ENCODE measurements at regions not wholly inside any gene's neighbourhood (a gene's known extent, or its start where the extent isn't known, plus 50 kb on each side); places are given as distances from the start of the nearest gene placed in this dataset.

DNA sequence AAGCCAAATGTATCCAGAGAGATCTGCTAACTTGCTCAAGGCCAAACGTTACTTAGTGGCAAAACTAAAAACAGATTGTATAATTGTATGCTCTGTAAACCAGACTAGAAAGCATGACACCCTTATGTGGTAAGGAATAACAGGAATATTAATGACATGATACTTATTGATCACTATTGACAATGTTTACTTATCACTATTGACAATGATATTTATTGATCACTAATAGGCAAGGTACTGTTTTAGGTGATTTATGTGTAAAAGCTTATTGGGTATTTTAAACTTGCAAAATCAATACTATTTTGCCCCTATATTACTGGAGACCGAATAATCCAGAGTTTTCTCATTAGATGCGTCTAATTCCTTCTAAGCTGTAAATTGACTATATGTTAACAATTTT lies 985.1 kb downstream of the CDH11 start:
- TF ChIP-seq, protein P1, sequence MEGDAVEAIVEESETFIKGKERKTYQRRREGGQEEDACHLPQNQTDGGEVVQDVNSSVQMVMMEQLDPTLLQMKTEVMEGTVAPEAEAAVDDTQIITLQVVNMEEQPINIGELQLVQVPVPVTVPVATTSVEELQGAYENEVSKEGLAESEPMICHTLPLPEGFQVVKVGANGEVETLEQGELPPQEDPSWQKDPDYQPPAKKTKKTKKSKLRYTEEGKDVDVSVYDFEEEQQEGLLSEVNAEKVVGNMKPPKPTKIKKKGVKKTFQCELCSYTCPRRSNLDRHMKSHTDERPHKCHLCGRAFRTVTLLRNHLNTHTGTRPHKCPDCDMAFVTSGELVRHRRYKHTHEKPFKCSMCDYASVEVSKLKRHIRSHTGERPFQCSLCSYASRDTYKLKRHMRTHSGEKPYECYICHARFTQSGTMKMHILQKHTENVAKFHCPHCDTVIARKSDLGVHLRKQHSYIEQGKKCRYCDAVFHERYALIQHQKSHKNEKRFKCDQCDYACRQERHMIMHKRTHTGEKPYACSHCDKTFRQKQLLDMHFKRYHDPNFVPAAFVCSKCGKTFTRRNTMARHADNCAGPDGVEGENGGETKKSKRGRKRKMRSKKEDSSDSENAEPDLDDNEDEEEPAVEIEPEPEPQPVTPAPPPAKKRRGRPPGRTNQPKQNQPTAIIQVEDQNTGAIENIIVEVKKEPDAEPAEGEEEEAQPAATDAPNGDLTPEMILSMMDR (IDR thresholded peaks at IDR 0.05), result no peak
- H3K27me3 Mint-ChIP-seq (ENCODE audit: insufficient read depth), result peaks cover 2% of the 10 kb centered on the region; the same call in 1 of the 2 replicates

DNA sequence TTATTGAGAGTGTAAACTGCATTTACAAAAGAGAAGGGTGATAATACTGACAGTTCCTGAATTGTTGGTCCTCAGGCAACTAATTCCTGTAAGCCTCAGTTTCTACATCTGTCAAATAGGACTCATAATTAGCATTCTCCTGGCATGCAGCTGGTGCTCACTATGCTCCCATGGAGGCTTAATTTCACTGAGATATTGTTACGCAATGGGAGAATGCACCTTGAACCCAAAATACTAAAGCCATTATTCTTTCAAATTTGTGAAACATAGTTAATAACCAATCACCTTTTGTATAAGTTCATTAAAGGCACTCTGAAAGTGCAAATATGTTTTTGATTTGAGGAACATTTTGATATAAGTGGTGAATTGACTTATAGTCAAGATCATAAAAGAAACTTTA lies 985.5 kb downstream of the CDH11 start:
- no peaks in the 10 kb centered on the region for H3K4me1 Mint-ChIP-seq (ENCODE audit: low read depth)

More for the DNA sequence above, 985.1 kb downstream of the CDH11 start:
- no peak for DNase-seq
- no peak overlapping the region for H3K4me3 Mint-ChIP-seq
- no peaks in the 10 kb centered on the region for H3K36me3 Mint-ChIP-seq (ENCODE audit: low read depth)
- no peaks in the 10 kb centered on the region for H3K4me1 Mint-ChIP-seq (ENCODE audit: low read depth)
- H3K9me3 Mint-ChIP-seq, result no peaks in the 10 kb centered on the region
- H3K27ac Mint-ChIP-seq, result no peak overlapping the region

DNA sequence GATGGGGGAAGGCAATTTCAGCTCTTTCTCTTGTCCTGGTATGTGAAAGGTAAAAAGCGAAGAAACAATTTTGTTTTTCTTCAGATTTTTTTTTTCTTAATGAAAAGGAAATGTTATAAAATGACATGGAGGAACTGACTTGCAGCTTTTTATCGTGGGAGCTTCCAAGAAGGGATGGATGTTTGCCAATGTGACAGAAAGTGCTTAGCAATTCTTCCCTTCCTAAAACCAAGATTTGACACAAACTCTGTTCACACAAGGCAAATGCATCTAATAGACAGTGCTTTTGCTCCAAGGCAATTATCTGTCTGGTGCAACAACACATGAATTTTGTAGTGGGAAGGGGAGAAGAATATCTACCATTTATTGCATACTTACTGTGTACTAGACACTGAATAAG lies 988.5 kb downstream of the CDH11 start:
- TF ChIP-seq, protein P1 (IDR thresholded peaks at IDR 0.05), result no peak
- no peaks in the 10 kb centered on the region for H3K36me3 Mint-ChIP-seq (ENCODE audit: low read depth)
- H3K4me3 Mint-ChIP-seq, result no peak overlapping the region
- no peak overlapping the region for H3K27ac Mint-ChIP-seq
- peaks cover 2% of the 10 kb centered on the region; the same call in 1 of the 2 replicates for H3K27me3 Mint-ChIP-seq (ENCODE audit: insufficient read depth)
- DNase-seq, result no peak
- no peaks in the 10 kb centered on the region for H3K9me3 Mint-ChIP-seq
- H3K4me1 Mint-ChIP-seq (ENCODE audit: low read depth), result no peaks in the 10 kb centered on the region

More for the DNA sequence above, 985.5 kb downstream of the CDH11 start:
- no peaks in the 10 kb centered on the region for H3K36me3 Mint-ChIP-seq (ENCODE audit: low read depth)
- H3K4me3 Mint-ChIP-seq, result no peak overlapping the region
- TF ChIP-seq, protein P1 (IDR thresholded peaks at IDR 0.05), result no peak
- no peak for DNase-seq
- peaks cover 2% of the 10 kb centered on the region; the same call in 1 of the 2 replicates for H3K27me3 Mint-ChIP-seq (ENCODE audit: insufficient read depth)
- no peak overlapping the region for H3K27ac Mint-ChIP-seq
- no peaks in the 10 kb centered on the region for H3K9me3 Mint-ChIP-seq

DNA sequence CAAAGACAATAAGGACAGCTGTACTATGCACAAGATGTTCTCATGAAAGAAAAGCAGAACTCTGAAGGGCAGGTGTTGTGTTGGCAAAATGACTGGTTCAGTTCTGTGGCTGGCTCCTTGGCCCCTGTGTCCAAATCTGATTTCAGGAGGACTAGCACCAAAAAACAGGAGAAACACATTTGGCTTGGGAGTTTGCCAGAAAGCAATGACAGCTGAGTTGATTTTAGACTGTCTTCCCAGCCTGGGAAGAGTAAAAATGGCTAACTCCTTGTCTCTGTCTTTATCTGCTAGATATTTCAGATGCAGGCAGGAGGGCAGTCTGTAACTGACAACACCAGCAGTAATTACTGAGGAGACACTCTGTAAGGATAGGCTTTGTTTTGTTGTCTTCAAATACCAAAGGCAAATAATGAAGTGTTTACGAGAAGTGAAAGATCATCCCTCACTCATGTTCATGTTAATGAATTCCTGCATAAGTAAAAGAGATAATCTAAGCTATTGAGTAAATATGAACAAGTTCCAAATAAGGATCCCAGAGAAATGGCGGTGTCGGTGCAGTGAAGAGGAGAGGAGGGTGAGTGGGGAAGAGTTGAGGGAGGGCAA lies 989.0 kb downstream of the CDH11 start:
- Mint-ChIP-seq H3K4me1 (ENCODE audit: low read depth) (no peaks in the 10 kb centered on the region), H3K27me3 (ENCODE audit: insufficient read depth) (peaks cover 2% of the 10 kb centered on the region; the same call in 1 of the 2 replicates), H3K27ac (no peak overlapping the region), H3K4me3 (no peak overlapping the region), H3K36me3 (ENCODE audit: low read depth) (no peaks in the 10 kb centered on the region), H3K9me3 (no peaks in the 10 kb centered on the region)
- DNase-seq, result no peak
- TF ChIP-seq, protein P1 (IDR thresholded peaks at IDR 0.05), result no peak

DNA sequence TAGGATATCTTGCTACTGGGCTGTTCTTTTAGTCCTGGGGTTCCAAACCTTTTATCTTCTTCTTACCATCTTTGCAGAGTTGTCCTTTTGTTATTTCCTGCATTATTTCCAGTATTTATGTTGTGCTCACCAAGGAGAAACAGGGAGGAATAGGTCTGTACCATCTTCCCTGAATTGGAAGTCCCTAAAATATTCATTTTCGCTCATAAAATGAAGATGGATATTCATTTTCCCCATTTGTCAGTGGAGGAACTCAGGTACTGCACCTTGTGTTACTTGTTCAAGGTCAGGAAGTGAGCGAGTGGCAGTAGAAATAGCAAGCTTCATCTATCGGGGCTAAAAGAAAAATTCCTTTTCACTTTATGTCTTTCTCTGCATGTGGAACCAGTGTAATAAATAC lies 989.7 kb downstream of the CDH11 start:
- TF ChIP-seq, protein P1 (IDR thresholded peaks at IDR 0.05), result peak; percentile 34
- H3K36me3 Mint-ChIP-seq (ENCODE audit: low read depth), result no peaks in the 10 kb centered on the region
- no peak overlapping the region for H3K27ac Mint-ChIP-seq
- H3K4me3 Mint-ChIP-seq, result no peak overlapping the region
- H3K4me1 Mint-ChIP-seq (ENCODE audit: low read depth), result no peaks in the 10 kb centered on the region
- H3K9me3 Mint-ChIP-seq, result no peaks in the 10 kb centered on the region
- no peak for DNase-seq
- peaks cover 2% of the 10 kb centered on the region; the same call in 1 of the 2 replicates for H3K27me3 Mint-ChIP-seq (ENCODE audit: insufficient read depth)

Measured in HFFc6 (cell line).